Mucosa of descending colon (tissue), 3 donors: ENCODE measurements at regions not wholly inside any gene's neighbourhood (a gene's known extent, or its start where the extent isn't known, plus 50 kb on each side); places are given as distances from the start of the nearest gene placed in this dataset.

Source experiments
- ATAC-seq: fragments of 200-7000 bp; cut with Tn5 transposase; one replicate; pipeline ENCODE4 v1.9.1; 2020; ENCODE audit warnings: mild to moderate bottlenecking, moderate library complexity
- DNase-seq, 3 donors: peaks; one replicate each; pipeline ENCODE4 v3.0.0-alpha.2; 2020
- H3K36me3 ChIP-seq: fragments of 200-600 bp; one replicate; pipeline ENCODE4 v1.8.0; 2021; ENCODE audit warnings: low read depth, mild to moderate bottlenecking
- H3K4me1 ChIP-seq: fragments of 200-600 bp; one replicate; pipeline ENCODE4 v1.8.0; 2021; ENCODE audit warnings: low read depth, mild to moderate bottlenecking
- H3K4me3 ChIP-seq: fragments of 200-600 bp; one replicate; pipeline ENCODE4 v1.8.0; 2021; ENCODE audit warnings: mild to moderate bottlenecking
- H3K9me3 ChIP-seq: fragments of 200-600 bp; one replicate; pipeline ENCODE4 v1.8.0; 2021; ENCODE audit warnings: mild to moderate bottlenecking
- CTCF ChIP-seq: fragments of 200-600 bp; IDR thresholded peaks from one replicate; pipeline ENCODE4 v1.8.0; 2022; ENCODE audit warnings: antibody characterized with exemption, mild to moderate bottlenecking
- intact Hi-C, 2 donors: fragments of 100-400 bp; cut with DNase I in 1 of 2; cut with micrococcal nuclease in 1 of 2; formaldehyde crosslinking; loops; one replicate each; pipeline versions ENCODE4 v1.11.0 to v1.11.1; 2022; cut with DNase I, micrococcal nuclease
- donor health status: DM: no; HTN: no; CAD: no; lungs with moderate emphysema.
- donor health status: DM: no; HTN: no; CAD: no.
- donor health status: DM: no; HTN: yes; CAD: no.

DNA sequence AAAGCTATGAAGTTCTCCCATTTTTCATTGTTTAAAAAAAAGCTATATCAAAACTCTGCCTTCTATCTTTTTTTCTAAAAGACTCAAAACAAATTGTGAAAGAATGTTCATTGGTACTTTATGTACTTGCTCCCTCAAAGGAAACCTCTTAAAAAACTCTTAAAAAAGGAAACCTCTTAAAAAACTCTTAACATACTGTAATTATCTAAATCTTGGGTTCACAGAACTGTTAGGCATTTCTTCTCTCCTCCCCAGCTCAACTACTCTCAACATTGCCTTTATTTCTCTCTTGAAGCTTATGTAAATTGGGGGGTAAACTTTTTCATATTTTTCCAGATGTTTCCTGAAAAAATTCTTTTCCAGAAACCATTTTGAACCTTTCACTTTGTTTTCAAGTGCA, 330.5 kb upstream of the SLC39A10 start:
- no peak for DNase-seq
- no peak for TF ChIP-seq CTCF
- no peak for ATAC-seq
- H3K4me1 ChIP-seq = peaks cover 5% of the 10 kb centered on the region
- no peak overlapping the region for H3K4me3 ChIP-seq
- H3K9me3 ChIP-seq = no peaks in the 10 kb centered on the region
- no peaks in the 10 kb centered on the region for H3K36me3 ChIP-seq
- intact Hi-C loops = no loop called here

- DNase-seq (peak; percentile 42 to 71 (median 43)), ATAC-seq (peak; percentile 54)
- Histone ChIP-seq H3K9me3 (no peaks in the 10 kb centered on the region), H3K4me1 (peaks cover 10% of the 10 kb centered on the region), H3K4me3 (no peak overlapping the region), H3K36me3 (no peaks in the 10 kb centered on the region)
- intact Hi-C loops = loop anchor here in 1 of 2 donors (2.0 kb wide), 1 partner anchor 336 kb away; no protein-coding TSS in a partner anchor
- no peak for TF ChIP-seq CTCF
These were observed 334.7 kb upstream of the SLC39A10 start for GRCh38 chr2:195322324-195322723.

DNA sequence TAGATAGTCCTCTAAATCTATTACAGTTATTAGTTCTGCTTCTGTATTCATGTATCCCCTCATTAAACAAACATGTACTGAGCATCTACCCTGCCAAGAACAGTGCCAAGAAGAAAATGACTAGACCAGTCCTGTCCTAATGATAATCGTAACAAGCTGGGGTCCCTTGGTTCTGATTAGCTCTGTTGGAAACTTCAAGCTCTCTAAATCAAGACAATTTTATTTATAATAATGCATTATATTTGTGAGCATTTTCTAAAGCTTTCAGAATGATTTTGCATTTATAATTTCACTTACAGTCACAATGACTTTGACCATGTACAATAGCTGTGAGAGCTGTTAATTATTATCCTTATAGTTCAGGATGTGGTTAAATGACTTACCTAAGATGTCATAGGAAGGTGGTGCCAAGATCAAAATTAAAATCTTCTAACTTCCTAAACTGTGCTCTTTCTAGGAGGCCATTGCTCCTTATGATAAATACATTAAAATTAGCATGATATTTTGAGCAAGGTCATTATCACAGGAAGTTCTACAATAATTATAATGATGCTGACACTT, 336.5 kb upstream of the SLC39A10 start:
- intact Hi-C loops = no loop called here
- ATAC-seq (peak; percentile 47), DNase-seq (no peak)
- H3K4me1 ChIP-seq = peaks cover 10% of the 10 kb centered on the region
- H3K36me3 ChIP-seq = no peaks in the 10 kb centered on the region
- no peak for TF ChIP-seq CTCF
- H3K9me3 ChIP-seq = no peaks in the 10 kb centered on the region
- no peak overlapping the region for H3K4me3 ChIP-seq

DNA sequence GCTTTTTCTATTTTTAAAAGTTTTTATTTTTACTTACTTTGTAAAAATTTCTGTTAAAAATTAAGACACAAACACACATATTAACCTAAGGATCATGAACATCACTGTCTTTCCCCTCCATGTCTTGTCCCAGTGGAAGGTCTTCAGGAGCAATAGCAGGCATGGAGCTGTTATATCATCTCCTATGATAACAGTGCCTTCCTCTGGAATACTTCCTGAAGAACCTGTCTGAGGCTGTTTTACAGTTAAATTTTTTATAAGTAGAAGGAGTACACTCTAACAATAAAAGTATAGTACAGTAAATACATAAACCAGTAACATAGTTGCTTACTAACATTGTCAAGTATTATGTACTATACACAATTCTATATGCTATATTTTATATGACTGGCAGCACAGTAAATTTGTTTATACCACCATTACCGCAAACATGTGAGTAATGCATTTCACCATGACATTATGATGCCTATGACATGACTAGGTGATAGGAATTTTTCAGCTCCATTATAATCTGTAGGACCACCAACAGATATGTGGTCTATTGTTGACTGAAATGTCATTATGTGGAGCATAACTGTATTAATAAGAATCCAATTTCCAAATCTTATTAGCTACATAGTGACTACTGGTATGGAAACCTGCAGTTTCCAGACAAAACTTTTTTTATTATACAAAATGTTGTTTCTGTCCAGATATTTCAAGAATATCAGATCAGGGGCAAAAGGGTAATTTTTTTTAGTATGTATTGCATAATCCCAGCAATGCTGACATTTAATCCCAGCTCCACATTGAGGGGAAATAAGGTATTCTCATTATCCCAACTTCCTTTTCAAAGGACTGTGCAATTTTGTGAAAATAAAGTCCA, 337.2 kb upstream of the SLC39A10 start:
- Histone ChIP-seq H3K36me3 (no peaks in the 10 kb centered on the region), H3K9me3 (no peaks in the 10 kb centered on the region), H3K4me1 (peaks cover 10% of the 10 kb centered on the region), H3K4me3 (no peak overlapping the region)
- TF ChIP-seq CTCF = no peak
- intact Hi-C loops = no loop called here
- ATAC-seq (peak; percentile 85), DNase-seq (no peak)

- ATAC-seq (peak; percentile 82), DNase-seq (no peak)
- TF ChIP-seq CTCF = no peak
- Histone ChIP-seq H3K9me3 (no peaks in the 10 kb centered on the region), H3K4me1 (peaks cover 10% of the 10 kb centered on the region), H3K36me3 (no peaks in the 10 kb centered on the region), H3K4me3 (no peak overlapping the region)
- intact Hi-C loops = no loop called here
These were observed 337.9 kb upstream of the SLC39A10 start for GRCh38 chr2:195319112-195319460.
